HepG2 (cell line): ENCODE measurements at regions not wholly inside any gene's neighbourhood (a gene's known extent, or its start where the extent isn't known, plus 50 kb on each side); places are given as distances from the start of the nearest gene placed in this dataset.

Experiments used
- ATAC-seq: fragments of 200-7000 bp; cut with Tn5 transposase; 3 replicates; pipeline ENCODE4 v1.9.1; 2020; ENCODE audit warnings: mild to moderate bottlenecking, moderate library complexity
- BruUV-seq: library from RNA; stranded (reverse); fragments of 400-500 nt; replicated peaks from 2 replicates; lab custom pipeline; 2021; lab: Mats Ljungman, UMichigan
- CTCF ChIA-PET: fragments of 300-600 bp; formaldehyde crosslinking; extraction: SDS; loops from one replicate; lab custom pipeline; 2021; ENCODE audit warnings: low total read pairs, inconsistent platforms, low intra/inter-chr PET ratio; lab: Yijun Ruan, JAX
- POLR2A ChIA-PET: fragments of 350-600 bp; sonication (Branson Sonifier 250); formaldehyde crosslinking; loops from one replicate; lab custom pipeline; 2020; ENCODE audit warnings: antibody characterized with exemption, inconsistent platforms; lab: Yijun Ruan, JAX
- DNase-seq: peaks from one replicate; pipeline ENCODE4 v3.0.0-alpha.2; 2015; ENCODE audit warnings: low spot score
- FAIRE-seq: peaks from 3 replicates; lab custom pipeline; 2011; peaks lifted over from hg19 to GRCh38; lab: Jason Lieb, UNC
- H2AFZ ChIP-seq: one replicate; pipeline ENCODE4 v1.6.1; 2011; ENCODE audit warnings: low read length, inconsistent platforms
- H3K27ac ChIP-seq: fragments of 300-600 bp; 3 replicates; pipeline ENCODE4 v1.8.0; 2011; ENCODE audit warnings: mixed run types, mild to moderate bottlenecking, mixed read lengths, low read length, inconsistent platforms; ENCODE audit not compliant: insufficient read depth; ENCODE audit errors: extremely low read length
- H3K27me3 ChIP-seq, 2 experiments: fragments of 200-600 bp in 1 of 2; 2 replicates in 1 of 2; 3 replicates in 1 of 2; pipeline versions ENCODE4 v1.6.0 to v1.8.0; 2011; ENCODE audit warnings: low read length in 2 of 2, mild to moderate bottlenecking in 2 of 2, moderate library complexity in 2 of 2, inconsistent platforms in 1 of 2; ENCODE audit not compliant: insufficient read depth in 2 of 2, control insufficient read depth in 1 of 2
- H3K36me3 ChIP-seq, 2 experiments: fragments of 200-600 bp in 1 of 2; replicated peaks in 1 of 2; 2 replicates in 1 of 2; 3 replicates in 1 of 2; pipeline versions ENCODE4 v1.5.1 to v1.8.0; 2011; ENCODE audit warnings: low read length in 2 of 2, inconsistent platforms in 1 of 2; ENCODE audit not compliant: insufficient read depth in 2 of 2, control insufficient read depth in 1 of 2
- H3K4me1 ChIP-seq: 2 replicates; pipeline ENCODE4 v1.5.1; 2012; ENCODE audit warnings: low read length, inconsistent platforms; ENCODE audit not compliant: insufficient read depth
- H3K4me2 ChIP-seq: 2 replicates; pipeline ENCODE4 v1.6.0; 2011; ENCODE audit warnings: low read depth, low read length, inconsistent platforms
- H3K4me3 ChIP-seq, 3 experiments: fragments of 200-600 bp in 1 of 3; sonication (generic), shearing (Covaris generic) in 1 of 3; replicated peaks in 1 of 3; 2 replicates each; pipeline ENCODE4 v1.5.1; 2011 to 2016; ENCODE audit warnings: low read length in 3 of 3, inconsistent platforms in 2 of 3, low read depth in 2 of 3, mild to moderate bottlenecking in 2 of 3, control low read depth in 1 of 3, mixed read lengths in 1 of 3; ENCODE audit not compliant: insufficient read depth in 1 of 3
- H3K79me2 ChIP-seq: one replicate; pipeline ENCODE4 v1.6.1; 2011; ENCODE audit warnings: low read length, inconsistent platforms; ENCODE audit not compliant: insufficient read depth
- H3K9ac ChIP-seq: 2 replicates; pipeline ENCODE4 v1.6.0; 2011; ENCODE audit warnings: mild to moderate bottlenecking, low read depth, low read length, inconsistent platforms; ENCODE audit not compliant: insufficient read depth
- H3K9me3 ChIP-seq: 2 replicates; pipeline ENCODE4 v1.5.1; 2012; ENCODE audit warnings: mild to moderate bottlenecking, low read length
- H4K20me1 ChIP-seq: 2 replicates; pipeline ENCODE4 v1.6.0; 2011; ENCODE audit warnings: inconsistent platforms, mild to moderate bottlenecking, low read length, moderate library complexity; ENCODE audit not compliant: insufficient read depth
- ADNP ChIP-seq: sonication (generic); formaldehyde crosslinking; IDR thresholded peaks from 2 replicates; pipeline ENCODE4 v1.4.0; 2020; ENCODE audit warnings: missing genetic modification reagents
- DDIT3 ChIP-seq: sonication (generic); formaldehyde crosslinking; IDR thresholded peaks from 2 replicates; pipeline ENCODE4 v1.4.0; 2020; ENCODE audit warnings: mild to moderate bottlenecking, missing genetic modification reagents
- HBP1 ChIP-seq: IDR thresholded peaks from 2 replicates; pipeline ENCODE4 v1.6.1; 2016; ENCODE audit warnings: low read depth, control low read depth
- HMGXB4 ChIP-seq, 2 experiments: sonication (generic) in 1 of 2; formaldehyde crosslinking in 1 of 2; IDR thresholded peaks; 2 replicates each; pipeline versions ENCODE4 v1.4.0 to v1.6.1; 2018 to 2020; ENCODE audit warnings: missing genetic modification reagents in 2 of 2, borderline replicate concordance in 1 of 2, low read depth in 1 of 2, mild to moderate bottlenecking in 1 of 2, missing biosample characterization in 1 of 2
- JUNB ChIP-seq: sonication (generic); formaldehyde crosslinking; IDR thresholded peaks from 2 replicates; pipeline ENCODE4 v1.8.0; 2022; ENCODE audit warnings: missing genetic modification reagents, mild to moderate bottlenecking, borderline replicate concordance
- MAF1 ChIP-seq: sonication (generic); formaldehyde crosslinking; IDR thresholded peaks from 2 replicates; pipeline ENCODE4 v1.5.0; 2020; ENCODE audit warnings: missing genetic modification reagents, borderline replicate concordance
- MBD4 ChIP-seq: IDR thresholded peaks from 2 replicates; pipeline ENCODE4 v1.6.1; 2012; ENCODE audit warnings: low read length, inconsistent platforms, borderline replicate concordance
- SPEN ChIP-seq: sonication (generic); formaldehyde crosslinking; IDR thresholded peaks from 2 replicates; pipeline ENCODE4 v1.5.1; 2020; ENCODE audit warnings: low read depth, mild to moderate bottlenecking, missing genetic modification reagents
- ZFP36 ChIP-seq: fragments of 150-350 bp; IDR thresholded peaks from 2 replicates; pipeline ENCODE4 v1.6.1; 2018; ENCODE audit warnings: borderline replicate concordance, low read length, low read depth; ENCODE audit not compliant: partially characterized antibody
- ZFX ChIP-seq: sonication (generic); formaldehyde crosslinking; IDR thresholded peaks from 2 replicates; pipeline ENCODE4 v1.4.0; 2020; ENCODE audit warnings: mild to moderate bottlenecking, low read depth, missing genetic modification reagents, moderate library complexity
- ZNF292 ChIP-seq: sonication (generic); formaldehyde crosslinking; IDR thresholded peaks from 2 replicates; pipeline ENCODE4 v1.8.1; 2022; ENCODE audit warnings: mild to moderate bottlenecking, low read depth, missing genetic modification reagents, borderline replicate concordance
- ZSCAN22 ChIP-seq: sonication (generic); formaldehyde crosslinking; IDR thresholded peaks from 2 replicates; pipeline ENCODE4 v1.4.0; 2020; ENCODE audit warnings: mild to moderate bottlenecking, missing genetic modification reagents
- WGBS: methylation state at CpG from one replicate; pipeline ENCODE4 v1.1.6; 2017; ENCODE audit warnings: low lambda C conversion rate; 5-methylcytosine and 5-hydroxymethylcytosine counted together
- in situ Hi-C: cut with HindIII; loops from 2 replicates; pipeline ENCODE4 v1.10.0; 2017; ENCODE audit warnings: low pct_unique_long_range_greater_than_20kb; ENCODE audit not compliant: extremely low pct_ligation_motif_present
- intact Hi-C: fragments of 100-400 bp; cut with micrococcal nuclease; formaldehyde crosslinking; loops from one replicate; pipeline ENCODE4 v1.10.0; 2022; ENCODE audit not compliant: unreplicated experiment
- TF ChIP-seq, protein P1 (sequence below): sonication (generic); formaldehyde crosslinking; IDR thresholded peaks from 2 replicates; pipeline ENCODE4 v1.9.0; 2021; ENCODE audit warnings: missing genetic modification reagents, borderline replicate concordance
- TF ChIP-seq, protein P2 (sequence below): IDR thresholded peaks from 2 replicates; pipeline ENCODE4 v1.6.1; 2016; ENCODE audit warnings: mild to moderate bottlenecking, missing biosample characterization, missing genetic modification reagents

DNA sequence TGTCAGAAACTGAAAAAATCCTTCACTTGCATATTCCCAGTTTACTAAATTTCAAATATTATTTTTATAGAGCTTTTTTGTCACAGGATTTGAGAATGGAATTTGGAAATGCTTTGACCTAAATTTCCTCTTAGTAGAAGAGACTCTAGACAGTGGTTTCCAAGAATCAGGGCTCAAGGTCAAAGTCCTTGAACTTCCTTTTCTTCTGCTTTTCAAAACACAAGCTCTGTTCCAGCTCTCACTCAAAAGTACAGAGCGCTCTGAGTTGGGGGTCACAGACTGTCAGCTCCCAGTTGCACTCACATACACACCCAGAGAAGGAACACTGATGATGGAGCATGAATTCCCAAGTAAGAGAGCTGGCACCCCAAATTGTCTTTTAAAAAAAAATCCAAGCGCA, 394.2 kb downstream of the MLLT3 start:
- H3K9me3 ChIP-seq = no peaks in the 10 kb centered on the region
- intact Hi-C loops (no loop called here), in situ Hi-C loops (no loop called here)
- CTCF ChIA-PET = no interaction called here
- no peak overlapping the region for H3K9ac ChIP-seq
- no peaks in the 10 kb centered on the region for H4K20me1 ChIP-seq
- no peak for DNase-seq
- no peaks in the 10 kb centered on the region for H3K79me2 ChIP-seq
- H3K27me3 ChIP-seq = no peaks in the 10 kb centered on the region
- H3K36me3 ChIP-seq = no peaks in the 10 kb centered on the region
- POLR2A ChIA-PET = no interaction called here
- no peak overlapping the region for H3K4me3 ChIP-seq
- H3K4me2 ChIP-seq = no peak overlapping the region
- no peaks in the 10 kb centered on the region for H3K4me1 ChIP-seq
- no peak for ATAC-seq
- TF ChIP-seq JUNB (CRISPR knock-in tag) (no peak), HBP1 (CRISPR knock-in tag) (no peak), ADNP (no peak), ZFP36 (no peak), MAF1 (no peak), SPEN (CRISPR knock-in tag) (no peak), ZFX (CRISPR knock-in tag) (no peak), ZSCAN22 (no peak), MBD4 (no peak), ZNF292 (CRISPR knock-in tag) (no peak), DDIT3 (CRISPR knock-in tag) (no peak), HMGXB4 (CRISPR knock-in tag; IDR thresholded peaks at IDR 0.05; ENCODE audit: borderline replicate concordance in 1 of 2, low read depth in 1 of 2) (no peak)
- TF ChIP-seq, protein P1, sequence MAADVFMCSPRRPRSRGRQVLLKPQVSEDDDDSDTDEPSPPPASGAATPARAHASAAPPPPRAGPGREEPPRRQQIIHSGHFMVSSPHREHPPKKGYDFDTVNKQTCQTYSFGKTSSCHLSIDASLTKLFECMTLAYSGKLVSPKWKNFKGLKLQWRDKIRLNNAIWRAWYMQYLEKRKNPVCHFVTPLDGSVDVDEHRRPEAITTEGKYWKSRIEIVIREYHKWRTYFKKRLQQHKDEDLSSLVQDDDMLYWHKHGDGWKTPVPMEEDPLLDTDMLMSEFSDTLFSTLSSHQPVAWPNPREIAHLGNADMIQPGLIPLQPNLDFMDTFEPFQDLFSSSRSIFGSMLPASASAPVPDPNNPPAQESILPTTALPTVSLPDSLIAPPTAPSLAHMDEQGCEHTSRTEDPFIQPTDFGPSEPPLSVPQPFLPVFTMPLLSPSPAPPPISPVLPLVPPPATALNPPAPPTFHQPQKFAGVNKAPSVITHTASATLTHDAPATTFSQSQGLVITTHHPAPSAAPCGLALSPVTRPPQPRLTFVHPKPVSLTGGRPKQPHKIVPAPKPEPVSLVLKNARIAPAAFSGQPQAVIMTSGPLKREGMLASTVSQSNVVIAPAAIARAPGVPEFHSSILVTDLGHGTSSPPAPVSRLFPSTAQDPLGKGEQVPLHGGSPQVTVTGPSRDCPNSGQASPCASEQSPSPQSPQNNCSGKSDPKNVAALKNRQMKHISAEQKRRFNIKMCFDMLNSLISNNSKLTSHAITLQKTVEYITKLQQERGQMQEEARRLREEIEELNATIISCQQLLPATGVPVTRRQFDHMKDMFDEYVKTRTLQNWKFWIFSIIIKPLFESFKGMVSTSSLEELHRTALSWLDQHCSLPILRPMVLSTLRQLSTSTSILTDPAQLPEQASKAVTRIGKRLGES = no peak
- TF ChIP-seq, protein P2, sequence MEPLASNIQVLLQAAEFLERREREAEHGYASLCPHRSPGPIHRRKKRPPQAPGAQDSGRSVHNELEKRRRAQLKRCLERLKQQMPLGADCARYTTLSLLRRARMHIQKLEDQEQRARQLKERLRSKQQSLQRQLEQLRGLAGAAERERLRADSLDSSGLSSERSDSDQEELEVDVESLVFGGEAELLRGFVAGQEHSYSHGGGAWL (CRISPR knock-in tag) = no peak
- no TSS peak for BruUV-seq
- H2AFZ ChIP-seq = no peak overlapping the region
- no peak for FAIRE-seq
- WGBS = 4% methylated on average over 2 of the region's 2 CpGs
- no peak overlapping the region for H3K27ac ChIP-seq
